Adrenal gland (tissue), 5 donors: ENCODE measurements at regions not wholly inside any gene's neighbourhood (a gene's known extent, or its start where the extent isn't known, plus 50 kb on each side); places are given as distances from the start of the nearest gene placed in this dataset.

Experiments
- POLR2A ChIP-seq, 2 donors: fragments of 450-650 bp; IDR thresholded peaks; one replicate each; pipeline ENCODE4 v1.6.1; 2017; ENCODE audit warnings: antibody characterized with exemption in 2 of 2, mild to moderate bottlenecking in 2 of 2, moderate library complexity in 1 of 2
- TF ChIP-seq, protein P1 (sequence below), 6 experiments: fragments of 450-650 bp in 4 of 6; fragments of 200-600 bp in 2 of 6; sonication (generic) in 1 of 6; IDR thresholded peaks; 1 replicate in 5 of 6; 2 replicates in 1 of 6; pipeline versions ENCODE4 v1.5.1 to v1.8.0; 2016 to 2021; ENCODE audit warnings: antibody characterized with exemption in 6 of 6, mild to moderate bottlenecking in 2 of 6, moderate library complexity in 1 of 6
- donor health status: DM: no; HTN: no; CAD: no.

DNA sequence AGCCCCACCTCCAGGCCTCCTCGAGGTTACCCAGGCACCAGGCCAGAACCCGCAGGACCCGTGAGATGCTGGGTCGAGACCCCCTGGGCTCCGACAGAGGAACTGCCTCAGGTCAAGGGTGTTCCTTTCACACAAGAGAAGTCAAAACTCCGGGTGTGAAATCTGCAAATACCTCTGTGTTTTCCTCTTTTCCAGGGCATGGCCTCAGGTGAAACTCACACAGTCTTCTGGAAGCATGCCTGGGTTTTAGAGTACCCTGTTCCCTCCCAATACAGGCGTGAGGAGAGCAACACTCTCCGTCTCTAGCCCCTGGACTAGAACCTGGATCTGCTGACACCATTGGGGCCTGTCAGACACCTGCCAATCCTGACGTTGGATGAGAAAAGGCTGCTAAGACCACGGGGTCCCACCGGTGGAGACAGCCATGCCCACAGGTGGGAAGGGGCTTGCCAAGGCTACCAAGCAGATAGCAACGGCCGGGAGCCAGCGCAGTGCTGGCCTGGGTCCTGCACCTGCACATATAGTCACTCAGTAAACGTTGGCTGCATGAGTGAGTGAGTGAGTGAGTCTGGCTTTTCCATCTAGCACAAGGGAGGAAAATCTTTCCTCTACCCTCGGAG, 182.0 kb upstream of the PPP1R26 start:
- no peak for TF ChIP-seq POLR2A (IDR thresholded peaks at IDR 0.05)
- TF ChIP-seq, protein P1, sequence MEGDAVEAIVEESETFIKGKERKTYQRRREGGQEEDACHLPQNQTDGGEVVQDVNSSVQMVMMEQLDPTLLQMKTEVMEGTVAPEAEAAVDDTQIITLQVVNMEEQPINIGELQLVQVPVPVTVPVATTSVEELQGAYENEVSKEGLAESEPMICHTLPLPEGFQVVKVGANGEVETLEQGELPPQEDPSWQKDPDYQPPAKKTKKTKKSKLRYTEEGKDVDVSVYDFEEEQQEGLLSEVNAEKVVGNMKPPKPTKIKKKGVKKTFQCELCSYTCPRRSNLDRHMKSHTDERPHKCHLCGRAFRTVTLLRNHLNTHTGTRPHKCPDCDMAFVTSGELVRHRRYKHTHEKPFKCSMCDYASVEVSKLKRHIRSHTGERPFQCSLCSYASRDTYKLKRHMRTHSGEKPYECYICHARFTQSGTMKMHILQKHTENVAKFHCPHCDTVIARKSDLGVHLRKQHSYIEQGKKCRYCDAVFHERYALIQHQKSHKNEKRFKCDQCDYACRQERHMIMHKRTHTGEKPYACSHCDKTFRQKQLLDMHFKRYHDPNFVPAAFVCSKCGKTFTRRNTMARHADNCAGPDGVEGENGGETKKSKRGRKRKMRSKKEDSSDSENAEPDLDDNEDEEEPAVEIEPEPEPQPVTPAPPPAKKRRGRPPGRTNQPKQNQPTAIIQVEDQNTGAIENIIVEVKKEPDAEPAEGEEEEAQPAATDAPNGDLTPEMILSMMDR (IDR thresholded peaks at IDR 0.05) = no peak
